ENCODE measurements at regions not wholly inside any gene's neighbourhood (a gene's known extent, or its start where the extent isn't known, plus 50 kb on each side); places are given as distances from the start of the nearest gene placed in this dataset.
"Not testable (repeated sequence)": the region's sequence is repeated elsewhere in the genome, so short reads cannot be mapped to it uniquely, and the experiment has no call there.

GRCh38 chr13:21260561-21261290 lies 84.3 kb downstream of the MRPL57 start:
- TF ChIP-seq, protein P1, sequence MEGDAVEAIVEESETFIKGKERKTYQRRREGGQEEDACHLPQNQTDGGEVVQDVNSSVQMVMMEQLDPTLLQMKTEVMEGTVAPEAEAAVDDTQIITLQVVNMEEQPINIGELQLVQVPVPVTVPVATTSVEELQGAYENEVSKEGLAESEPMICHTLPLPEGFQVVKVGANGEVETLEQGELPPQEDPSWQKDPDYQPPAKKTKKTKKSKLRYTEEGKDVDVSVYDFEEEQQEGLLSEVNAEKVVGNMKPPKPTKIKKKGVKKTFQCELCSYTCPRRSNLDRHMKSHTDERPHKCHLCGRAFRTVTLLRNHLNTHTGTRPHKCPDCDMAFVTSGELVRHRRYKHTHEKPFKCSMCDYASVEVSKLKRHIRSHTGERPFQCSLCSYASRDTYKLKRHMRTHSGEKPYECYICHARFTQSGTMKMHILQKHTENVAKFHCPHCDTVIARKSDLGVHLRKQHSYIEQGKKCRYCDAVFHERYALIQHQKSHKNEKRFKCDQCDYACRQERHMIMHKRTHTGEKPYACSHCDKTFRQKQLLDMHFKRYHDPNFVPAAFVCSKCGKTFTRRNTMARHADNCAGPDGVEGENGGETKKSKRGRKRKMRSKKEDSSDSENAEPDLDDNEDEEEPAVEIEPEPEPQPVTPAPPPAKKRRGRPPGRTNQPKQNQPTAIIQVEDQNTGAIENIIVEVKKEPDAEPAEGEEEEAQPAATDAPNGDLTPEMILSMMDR (conservative IDR thresholded peaks at IDR 0.05 in 1 of 2, IDR thresholded peaks at IDR 0.05 in 1 of 2; ENCODE audit: extremely low read depth in 1 of 2, insufficient read depth in 1 of 2, low read depth in 1 of 2, low read length in 2 of 2) = not testable (repeated sequence)
- TF ChIP-seq EZH2 (IDR thresholded peaks at IDR 0.05; ENCODE audit: borderline replicate concordance, low read length) = not testable (repeated sequence)

Measured in mammary epithelial cell (primary cell).